GM18498 (cell line): ENCODE measurements at regions not wholly inside any gene's neighbourhood (a gene's known extent, or its start where the extent isn't known, plus 50 kb on each side); places are given as distances from the start of the nearest gene placed in this dataset.

Source experiments
- ATAC-seq: cut with Tn5 transposase; IDR thresholded peaks from one replicate; pipeline ENCODE4 v1.9.1; 2021; ENCODE audit warnings: mild to moderate bottlenecking, moderate library complexity; ENCODE audit not compliant: unreplicated experiment

GRCh38 chr1:184141361-184141880 lies 89.9 kb downstream of the TSEN15 start:
- no peak for ATAC-seq

DNA sequence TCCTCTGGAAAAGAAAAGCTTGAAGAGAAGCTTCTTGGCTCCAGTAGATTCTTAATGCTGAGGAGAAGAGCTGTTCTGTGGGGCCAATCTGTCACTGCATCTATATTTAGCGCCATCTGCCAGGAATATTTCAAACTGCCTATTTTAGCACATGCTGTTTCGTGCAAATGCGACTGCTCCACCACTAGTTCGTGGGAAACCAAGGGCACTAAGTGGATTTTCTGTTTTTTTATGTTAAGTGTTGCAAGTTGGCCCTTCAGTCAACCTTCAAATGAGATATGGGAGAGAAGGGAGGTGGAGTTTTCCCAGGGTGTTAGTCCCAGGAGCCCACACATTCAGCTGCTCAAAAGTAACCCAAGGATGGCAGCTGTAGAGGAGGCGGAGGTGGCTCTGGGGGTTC lies 91.9 kb downstream of the TSEN15 start:
- ATAC-seq = no peak

DNA sequence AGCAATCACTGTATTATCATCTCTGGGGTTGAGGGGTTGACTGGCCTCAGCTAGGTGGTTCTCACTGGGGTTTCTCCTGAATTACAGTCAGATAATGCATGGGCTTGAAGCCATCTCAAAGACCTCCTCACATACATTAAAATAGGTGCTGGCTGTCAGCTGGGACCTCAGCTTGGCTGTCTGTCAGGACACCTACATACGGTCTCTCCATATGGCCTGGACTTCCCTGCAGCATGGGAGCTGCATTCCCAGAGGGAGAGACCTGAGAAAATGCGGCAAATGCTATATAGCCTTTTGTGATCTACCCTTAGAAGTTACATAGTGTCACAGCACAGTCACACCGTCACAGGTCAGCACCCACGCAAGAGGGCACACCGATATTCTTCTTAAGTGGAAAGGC lies 93.6 kb downstream of the TSEN15 start:
- ATAC-seq = no peak

DNA sequence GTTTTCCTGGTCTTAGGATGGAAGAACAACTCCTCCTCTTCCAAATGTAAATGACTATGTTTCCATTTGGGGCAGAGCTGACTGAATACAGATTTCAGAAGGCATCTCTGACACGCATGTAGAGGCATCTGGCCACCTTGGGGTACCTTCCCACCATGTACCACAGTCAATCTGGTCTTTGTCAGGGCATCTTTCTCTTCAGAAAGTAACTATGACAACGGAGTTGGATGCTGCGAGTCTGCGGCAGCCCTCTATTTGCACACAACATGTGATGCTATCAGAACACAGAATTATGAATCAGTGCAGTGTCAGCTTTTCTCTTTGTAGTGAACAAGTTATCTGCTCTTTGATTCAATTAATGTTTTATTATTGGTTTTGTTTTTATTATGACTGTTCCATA lies 94.7 kb downstream of the TSEN15 start:
- no peak for ATAC-seq

DNA sequence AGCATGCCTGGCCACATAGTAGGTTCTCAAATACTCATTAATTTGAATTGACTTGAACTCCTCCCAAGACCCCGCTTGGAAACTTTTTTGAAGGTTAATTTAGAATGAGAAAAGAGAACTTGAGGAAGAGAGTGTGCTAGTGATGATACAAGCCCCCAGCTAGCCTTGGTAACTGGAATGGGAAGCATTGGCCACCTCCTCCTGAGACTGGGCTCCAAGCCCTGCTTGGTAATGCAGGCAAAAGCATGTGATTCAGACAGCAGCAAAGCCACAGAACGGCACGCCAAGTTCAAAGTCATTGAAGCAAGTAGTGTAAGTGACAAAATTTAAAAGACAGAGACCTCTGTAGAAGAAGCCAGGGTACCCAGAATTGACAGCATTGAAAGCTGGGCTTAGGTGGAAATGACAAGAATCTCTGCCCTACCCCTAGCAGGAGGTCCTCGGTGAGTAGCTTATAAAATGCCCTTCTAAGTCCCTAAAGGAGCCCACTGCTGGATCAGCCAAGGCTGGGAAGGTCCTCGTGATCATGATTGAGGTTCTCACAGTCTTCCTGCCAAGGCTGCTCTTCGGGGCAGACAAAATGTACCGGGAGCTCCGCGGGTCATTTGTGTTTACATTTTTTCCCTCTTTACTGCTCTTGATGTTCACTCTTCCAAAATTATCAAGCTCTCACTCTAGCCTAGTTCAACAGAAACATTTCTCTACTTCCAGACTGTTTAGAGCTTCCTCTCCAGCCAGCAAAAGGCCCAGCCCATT lies 99.4 kb downstream of the TSEN15 start:
- no peak for ATAC-seq

GRCh38 chr1:184152434-184152898 lies 100.9 kb downstream of the TSEN15 start:
- no peak for ATAC-seq

DNA sequence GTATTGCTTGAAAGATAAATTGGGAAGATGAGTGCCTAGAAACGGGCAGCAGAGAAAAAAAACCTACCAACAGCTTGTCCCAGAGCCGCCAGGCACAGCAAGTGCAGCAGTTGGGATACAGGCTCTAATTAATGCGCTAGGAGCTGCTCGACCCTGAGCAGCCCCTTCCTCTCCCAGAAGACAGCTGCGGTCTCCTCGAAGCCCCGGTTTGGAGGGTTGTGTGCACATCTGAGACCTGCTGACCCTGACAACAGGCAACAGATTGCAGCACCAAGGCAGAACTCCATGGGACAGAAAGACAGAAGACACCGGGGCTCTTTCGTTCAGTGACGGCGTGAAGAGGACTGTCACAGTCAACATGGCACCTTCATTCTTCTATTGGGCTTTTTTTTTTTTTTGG lies 101.4 kb downstream of the TSEN15 start:
- ATAC-seq = no peak

- no peak for ATAC-seq
These were observed 102.2 kb downstream of the TSEN15 start for GRCh38 chr1:184153731-184154130.

- ATAC-seq = no peak
These were observed 105.2 kb downstream of the TSEN15 start for GRCh38 chr1:184156521-184157393.

DNA sequence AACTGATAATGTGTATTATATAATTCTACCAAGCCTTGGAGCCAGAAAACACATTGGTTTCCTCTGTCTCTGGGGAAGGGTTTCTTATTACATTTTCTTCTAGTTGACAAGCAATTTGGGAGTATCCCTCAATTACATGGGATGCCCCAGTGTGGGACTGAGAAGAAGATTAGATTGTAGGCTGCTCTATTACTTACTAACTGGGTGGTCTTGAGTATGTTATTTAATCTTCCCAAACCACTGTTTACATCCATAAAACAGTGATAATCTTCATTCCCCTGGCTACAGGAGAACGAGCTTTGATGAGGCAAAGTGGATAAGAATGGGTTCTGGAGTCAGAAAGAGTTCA lies 105.8 kb downstream of the TSEN15 start:
- ATAC-seq = no peak

DNA sequence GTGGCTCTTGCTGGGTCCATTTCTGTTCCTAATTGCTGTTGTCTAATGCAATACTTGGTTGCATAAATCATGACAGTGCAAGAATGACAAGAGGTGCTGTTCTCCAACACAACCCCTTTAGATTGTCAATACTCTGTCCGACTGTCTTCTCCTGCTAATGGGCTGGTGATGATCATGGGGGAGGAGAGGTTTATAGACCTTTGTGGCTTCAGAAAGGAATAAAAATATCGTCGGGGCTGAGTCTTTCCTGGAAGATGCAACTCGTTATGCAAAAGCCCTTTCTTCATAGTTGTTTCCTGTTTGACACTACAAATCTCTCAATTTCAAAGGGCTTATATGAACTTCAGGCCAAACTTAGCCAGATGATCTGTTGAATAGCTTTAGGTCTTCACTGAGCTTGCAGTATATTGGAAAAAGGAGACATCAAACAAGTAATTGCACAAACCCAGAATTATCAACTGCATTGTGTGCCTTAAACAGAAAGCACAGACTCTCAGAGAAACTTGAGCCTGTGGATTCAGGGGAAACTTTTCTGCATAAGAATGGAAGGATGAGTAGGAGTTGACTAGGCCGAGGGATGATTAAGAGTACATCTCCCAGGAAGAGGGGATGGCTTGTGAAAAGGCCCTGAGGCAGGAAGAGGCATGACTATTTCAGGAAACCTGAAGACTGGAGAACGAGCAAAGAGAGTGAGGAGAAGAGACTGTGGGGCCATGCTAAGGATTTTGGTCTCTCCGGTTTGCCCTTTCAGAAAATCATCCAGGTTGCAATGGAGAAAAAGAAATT lies 107.6 kb downstream of the TSEN15 start:
- ATAC-seq = no peak

GRCh38 chr1:184160236-184160635 lies 108.7 kb downstream of the TSEN15 start:
- peak; percentile 49 for ATAC-seq

DNA sequence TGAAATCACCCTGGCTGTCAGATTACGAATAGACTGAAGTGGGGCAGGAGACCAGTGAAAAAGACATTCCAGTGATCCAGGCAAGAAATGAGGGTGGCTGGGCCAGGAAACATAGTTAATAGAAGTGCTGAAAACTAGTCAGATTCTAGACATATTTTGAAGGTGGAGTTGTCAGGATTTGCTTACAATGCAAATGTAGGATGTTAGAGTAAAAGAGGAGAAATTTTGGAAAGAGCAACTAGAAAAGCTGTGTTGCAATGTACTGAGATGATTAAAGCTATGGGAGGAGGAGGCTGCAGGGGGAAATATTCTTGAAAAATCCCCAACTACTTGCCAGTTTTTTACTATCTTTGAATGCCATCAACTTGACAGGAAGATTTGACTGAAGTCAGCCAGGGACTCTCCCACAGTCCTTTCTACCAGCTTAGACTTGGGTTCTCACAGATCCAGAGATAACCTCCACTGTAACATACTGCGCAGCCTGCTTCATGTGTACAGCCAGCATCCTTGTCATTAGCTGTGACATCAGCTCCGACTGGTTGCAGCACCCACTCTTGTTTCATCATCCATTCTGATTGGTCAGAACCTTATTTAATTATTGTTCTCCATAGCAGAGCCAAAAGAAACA lies 109.7 kb downstream of the TSEN15 start:
- ATAC-seq = no peak

DNA sequence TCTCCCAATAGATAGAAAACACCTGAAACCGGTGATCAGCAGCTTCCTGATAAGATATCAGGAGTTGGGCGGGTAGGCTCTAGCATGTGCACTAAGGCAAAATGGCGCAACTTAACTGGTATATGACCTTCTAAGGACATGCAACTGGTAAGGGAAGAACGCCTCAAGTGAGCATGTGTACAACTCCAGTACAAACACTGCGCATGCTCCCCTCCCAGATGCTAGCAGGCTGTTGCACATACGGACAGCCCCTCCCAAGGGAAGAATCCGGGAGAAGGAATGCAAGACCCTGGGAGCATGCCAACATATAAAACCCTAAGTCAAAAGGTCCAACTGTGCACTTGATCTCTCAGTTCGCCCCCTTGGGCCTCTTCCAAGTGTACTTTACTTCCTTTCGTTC lies 110.8 kb downstream of the TSEN15 start:
- no peak for ATAC-seq

DNA sequence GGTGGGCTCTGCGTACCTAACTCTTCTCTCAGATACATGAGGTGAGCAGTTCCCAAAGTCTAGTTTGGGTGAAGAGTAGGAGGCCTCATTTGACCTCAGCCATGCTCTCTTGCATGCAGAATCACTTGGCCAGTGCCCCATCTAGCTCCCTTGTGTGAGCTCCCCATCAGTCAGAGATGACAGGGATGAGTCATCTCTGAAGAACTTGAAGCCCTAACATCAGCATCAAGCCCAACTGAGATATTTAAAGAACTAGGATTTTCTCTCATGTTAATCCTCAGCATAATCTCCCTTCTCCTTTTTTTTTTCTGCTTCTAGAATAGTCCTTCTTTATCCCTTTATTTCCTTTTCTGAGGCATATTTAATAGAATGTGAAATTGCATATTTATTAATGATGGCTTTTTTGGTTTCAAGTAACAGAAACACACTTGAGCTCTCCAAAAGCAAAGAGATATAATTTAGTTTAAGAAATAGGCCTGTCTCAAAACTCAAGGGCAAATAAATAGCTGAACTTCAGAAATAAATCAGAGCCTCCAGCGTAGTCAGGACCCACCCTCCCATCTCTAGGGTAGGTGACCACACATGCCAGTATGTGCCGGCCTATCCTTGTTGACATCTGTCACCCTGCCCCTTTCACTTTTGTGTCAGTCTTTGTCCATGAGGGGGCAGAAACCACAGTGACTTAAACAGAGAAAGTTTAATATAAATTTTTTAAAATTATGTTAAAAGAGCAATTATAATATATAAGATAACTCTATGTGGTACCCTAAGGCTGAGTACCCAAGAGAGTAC lies 112.3 kb downstream of the TSEN15 start:
- ATAC-seq = peak; percentile 83

DNA sequence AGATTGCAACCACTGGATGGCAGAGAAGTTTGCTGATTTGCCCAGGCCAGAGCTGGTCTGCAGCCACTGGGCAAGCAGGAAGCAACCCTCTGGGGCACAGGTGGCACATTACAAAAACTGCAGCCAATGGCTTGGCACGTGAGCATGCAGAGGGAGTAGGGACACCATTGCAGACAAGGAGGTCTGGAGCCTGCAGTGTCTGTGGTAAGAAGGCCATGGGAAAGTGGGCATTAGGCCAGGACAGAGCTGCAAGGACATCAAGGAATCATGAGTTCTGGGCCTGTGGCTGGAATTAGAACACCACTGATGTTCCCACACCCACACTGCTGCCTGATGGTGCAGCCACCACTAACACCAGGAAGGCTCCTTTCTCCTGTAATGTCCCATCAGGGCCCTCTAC lies 113.0 kb downstream of the TSEN15 start:
- no peak for ATAC-seq

DNA sequence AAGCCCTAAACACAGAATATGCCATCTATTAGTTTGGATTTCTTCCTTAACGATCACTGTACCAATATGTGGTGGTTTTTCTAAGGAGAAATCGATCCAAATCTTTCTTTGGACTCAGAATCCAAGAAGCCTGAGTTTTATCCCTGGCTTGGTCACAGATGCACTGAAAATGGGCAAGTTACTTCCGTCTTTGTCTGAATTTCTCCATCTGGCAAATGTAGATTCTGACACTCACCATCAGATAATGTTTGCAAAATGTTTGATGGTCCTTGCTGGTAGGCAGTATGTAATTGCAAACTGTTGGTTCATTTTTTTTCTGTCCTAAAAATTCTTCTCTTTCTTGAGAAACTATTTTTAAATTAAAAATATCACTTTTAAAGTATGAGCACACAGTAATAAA lies 115.0 kb downstream of the TSEN15 start:
- ATAC-seq = no peak

DNA sequence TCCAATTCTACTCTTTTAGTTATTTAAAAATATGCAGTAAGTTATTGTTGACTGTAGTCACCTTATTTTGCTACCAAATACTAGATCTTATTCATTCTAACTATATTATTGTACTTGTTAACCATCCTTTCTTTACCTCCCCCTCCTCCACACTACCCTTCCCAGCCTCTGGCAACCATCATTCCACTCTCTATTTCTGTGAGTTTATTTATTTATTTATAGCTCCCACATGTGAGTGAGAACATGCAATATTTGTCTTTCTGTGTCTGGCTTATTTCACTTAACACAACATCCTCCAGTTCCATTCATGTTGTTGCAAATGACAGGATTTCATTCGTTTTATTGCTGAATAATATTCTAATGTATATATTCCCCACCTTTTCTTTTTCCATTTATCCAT lies 115.8 kb downstream of the TSEN15 start:
- no peak for ATAC-seq

- no peak for ATAC-seq
These were observed 119.2 kb downstream of the TSEN15 start for GRCh38 chr1:184170719-184171118.

- ATAC-seq = no peak
These were observed 124.5 kb downstream of the TSEN15 start for GRCh38 chr1:184176058-184176457.
